IMR-90 (cell line): ENCODE measurements at regions not wholly inside any gene's neighbourhood (a gene's known extent, or its start where the extent isn't known, plus 50 kb on each side); places are given as distances from the start of the nearest gene placed in this dataset.

Experiments used
- ATAC-seq: fragments of 200-7000 bp; cut with Tn5 transposase; 2 replicates; pipeline ENCODE4 v1.9.1; 2020; ENCODE audit warnings: low read depth, mild to moderate bottlenecking, moderate library complexity
- BruUV-seq: library from RNA; stranded (reverse); fragments of 400-500 nt; replicated peaks from 2 replicates; lab custom pipeline; 2021; lab: Mats Ljungman, UMichigan
- CTCF ChIA-PET: fragments of 300-600 bp; formaldehyde crosslinking; extraction: SDS; loops from one replicate; lab custom pipeline; 2021; ENCODE audit warnings: antibody characterized with exemption; lab: Yijun Ruan, JAX
- POLR2A ChIA-PET: fragments of 300-600 bp; sonication (Branson Sonifier 250); formaldehyde crosslinking; loops from one replicate; lab custom pipeline; 2022; ENCODE audit warnings: antibody characterized with exemption; ENCODE audit not compliant: unreplicated experiment; lab: Charles Lee
- DNase-seq: peaks from one replicate; pipeline ENCODE4 v3.0.0; 2013
- H2AFZ ChIP-seq: replicated peaks from 2 replicates; pipeline ENCODE3; 2013; ENCODE audit warnings: low read length, mild to moderate bottlenecking; ENCODE audit not compliant: poor library complexity
- H2AK5ac ChIP-seq: 2 replicates; pipeline ENCODE4 v1.6.1; 2013; ENCODE audit warnings: low read depth, low read length, inconsistent platforms
- H2AK9ac ChIP-seq: replicated peaks from 2 replicates; pipeline ENCODE3; 2013; ENCODE audit warnings: mild to moderate bottlenecking, low read depth, low read length, moderate library complexity; ENCODE audit not compliant: poor library complexity
- H2BK120ac ChIP-seq: 2 replicates; pipeline ENCODE4 v1.6.1; 2013; ENCODE audit warnings: low read depth, low read length, inconsistent platforms
- H2BK15ac ChIP-seq: 3 replicates; pipeline ENCODE4 v1.6.1; 2013; ENCODE audit warnings: low read depth, low read length, inconsistent platforms
- H2BK20ac ChIP-seq: 2 replicates; pipeline ENCODE4 v1.6.1; 2013; ENCODE audit warnings: low read depth, mild to moderate bottlenecking, inconsistent platforms, low read length, moderate library complexity
- H2BK5ac ChIP-seq: 2 replicates; pipeline ENCODE4 v1.6.1; 2013; ENCODE audit warnings: mild to moderate bottlenecking, low read depth, low read length, inconsistent platforms; ENCODE audit not compliant: poor library complexity, severe bottlenecking
- H3K14ac ChIP-seq: replicated peaks from 2 replicates; pipeline ENCODE4 v1.6.1; 2013; ENCODE audit warnings: low read depth, low read length, inconsistent platforms
- H3K18ac ChIP-seq: 2 replicates; pipeline ENCODE4 v1.6.1; 2013; ENCODE audit warnings: low read depth, low read length, control low read depth
- H3K23ac ChIP-seq: 2 replicates; pipeline ENCODE4 v1.6.1; 2013; ENCODE audit warnings: low read depth, low read length, inconsistent platforms
- H3K27ac ChIP-seq: 2 replicates; pipeline ENCODE4 v1.5.1; 2013; ENCODE audit warnings: mild to moderate bottlenecking, control low read depth, low read length; ENCODE audit not compliant: insufficient read depth
- H3K27me3 ChIP-seq: 2 replicates; pipeline ENCODE4 v1.6.1; 2013; ENCODE audit warnings: low read length; ENCODE audit not compliant: control insufficient read depth, insufficient read depth
- H3K36me3 ChIP-seq: 2 replicates; pipeline ENCODE4 v1.6.1; 2013; ENCODE audit warnings: low read length, mixed read lengths; ENCODE audit not compliant: control insufficient read depth, insufficient read depth
- H3K4ac ChIP-seq: 2 replicates; pipeline ENCODE4 v1.6.1; 2013; ENCODE audit warnings: low read depth, low read length, inconsistent platforms
- H3K4me1 ChIP-seq: 2 replicates; pipeline ENCODE4 v1.6.1; 2013; ENCODE audit warnings: low read length, mixed read lengths; ENCODE audit not compliant: control insufficient read depth, insufficient read depth
- H3K4me2 ChIP-seq: 2 replicates; pipeline ENCODE4 v1.6.1; 2013; ENCODE audit warnings: low read depth, mild to moderate bottlenecking, control low read depth, low read length, moderate library complexity
- H3K4me3 ChIP-seq: 2 replicates; pipeline ENCODE4 v1.5.1; 2013; ENCODE audit warnings: low read depth, mild to moderate bottlenecking, control low read depth, low read length, moderate library complexity; ENCODE audit not compliant: insufficient read depth
- H3K56ac ChIP-seq: 2 replicates; pipeline ENCODE4 v1.6.1; 2013; ENCODE audit warnings: low read length, inconsistent platforms; ENCODE audit not compliant: insufficient read depth; ENCODE audit errors: extremely low read depth
- H3K79me1 ChIP-seq, 2 experiments: 2 replicates each; pipeline ENCODE4 v1.6.1; 2013; ENCODE audit warnings: low read length in 2 of 2, inconsistent platforms in 1 of 2, low read depth in 1 of 2
- H3K9ac ChIP-seq: 2 replicates; pipeline ENCODE4 v1.6.1; 2013; ENCODE audit warnings: low read depth, low read length, control low read depth
- H3K9me1 ChIP-seq: 2 replicates; pipeline ENCODE4 v1.6.1; 2013; ENCODE audit warnings: low read length, inconsistent platforms; ENCODE audit not compliant: insufficient read depth
- H3K9me3 ChIP-seq: 2 replicates; pipeline ENCODE4 v1.6.1; 2013; ENCODE audit warnings: low read length; ENCODE audit not compliant: control insufficient read depth, insufficient read depth
- H4K20me1 ChIP-seq: 2 replicates; pipeline ENCODE4 v1.6.1; 2013; ENCODE audit warnings: low read length, inconsistent platforms; ENCODE audit not compliant: insufficient read depth
- H4K5ac ChIP-seq: 2 replicates; pipeline ENCODE4 v1.6.1; 2013; ENCODE audit warnings: mild to moderate bottlenecking, low read depth, low read length, control low read depth
- H4K8ac ChIP-seq, 2 experiments: 2 replicates each; pipeline ENCODE4 v1.6.1; 2013; ENCODE audit warnings: low read depth in 2 of 2, low read length in 2 of 2, control low read depth in 1 of 2, inconsistent platforms in 1 of 2
- H4K91ac ChIP-seq: 2 replicates; pipeline ENCODE4 v1.6.1; 2013; ENCODE audit warnings: low read depth, low read length, inconsistent platforms; ENCODE audit not compliant: insufficient read depth
- BHLHE40 ChIP-seq: fragments of 150-350 bp; IDR thresholded peaks from 2 replicates; pipeline ENCODE4 v1.6.1; 2016; ENCODE audit warnings: mild to moderate bottlenecking, low read depth, low read length
- CEBPB ChIP-seq: IDR thresholded peaks from 2 replicates; pipeline ENCODE4 v1.6.1; 2012; ENCODE audit warnings: low read depth, low read length, improper control_type of control experiment
- CHD1 ChIP-seq: IDR thresholded peaks from 2 replicates; pipeline ENCODE4 v1.6.1; 2012; ENCODE audit warnings: low read depth, low read length, improper control_type of control experiment
- CTCF ChIP-seq: conservative IDR thresholded peaks from 2 replicates; pipeline ENCODE4 v1.5.1; 2012; ENCODE audit warnings: mild to moderate bottlenecking, low read depth, low read length, improper control_type of control experiment
- ELK1 ChIP-seq: fragments of 150-350 bp; IDR thresholded peaks from 2 replicates; pipeline ENCODE4 v1.6.1; 2016; ENCODE audit warnings: low read depth, mild to moderate bottlenecking, low read length, moderate library complexity, borderline replicate concordance
- FOS ChIP-seq: fragments of 150-350 bp; IDR thresholded peaks from 2 replicates; pipeline ENCODE4 v1.6.1; 2016; ENCODE audit warnings: low read depth, low read length
- MAFK ChIP-seq: IDR thresholded peaks from 2 replicates; pipeline ENCODE4 v1.6.1; 2012; ENCODE audit warnings: low read depth, low read length, improper control_type of control experiment
- MAZ ChIP-seq: IDR thresholded peaks from 2 replicates; pipeline ENCODE4 v1.6.1; 2012; ENCODE audit warnings: low read depth, mild to moderate bottlenecking, low read length, improper control_type of control experiment, moderate library complexity, borderline replicate concordance
- MXI1 ChIP-seq: IDR thresholded peaks from 2 replicates; pipeline ENCODE4 v1.6.1; 2012; ENCODE audit warnings: low read depth, mild to moderate bottlenecking, low read length, moderate library complexity, borderline replicate concordance
- NFE2L2 ChIP-seq: fragments of 150-350 bp; IDR thresholded peaks from 2 replicates; pipeline ENCODE4 v1.6.1; 2016; ENCODE audit warnings: low read depth, mild to moderate bottlenecking, low read length
- POLR2A ChIP-seq: IDR thresholded peaks from 2 replicates; pipeline ENCODE4 v1.6.1; 2012; ENCODE audit warnings: mild to moderate bottlenecking, low read depth, low read length
- RAD21 ChIP-seq: IDR thresholded peaks from 2 replicates; pipeline ENCODE4 v1.6.1; 2012; ENCODE audit warnings: low read length, improper control_type of control experiment
- RCOR1 ChIP-seq: IDR thresholded peaks from 2 replicates; pipeline ENCODE4 v1.6.1; 2012; ENCODE audit warnings: mild to moderate bottlenecking, low read length, improper control_type of control experiment; ENCODE audit not compliant: insufficient replicate concordance
- RFX5 ChIP-seq: IDR thresholded peaks from 2 replicates; pipeline ENCODE4 v1.8.0; 2012; ENCODE audit warnings: low read depth, mild to moderate bottlenecking, low read length, moderate library complexity
- SMC3 ChIP-seq: fragments of 150-350 bp; IDR thresholded peaks from 2 replicates; pipeline ENCODE4 v1.6.1; 2016; ENCODE audit warnings: low read depth, mild to moderate bottlenecking, antibody characterized with exemption, low read length, moderate library complexity
- USF2 ChIP-seq: fragments of 150-350 bp; IDR thresholded peaks from 2 replicates; pipeline ENCODE4 v1.6.1; 2017; ENCODE audit warnings: mild to moderate bottlenecking, antibody characterized with exemption, low read length, low read depth
- WGBS, 2 experiments: methylation state at CpG; one replicate each; pipeline versions ENCODE4 v1.1.5 to v1.1.7; 2013; ENCODE audit warnings: missing lambda C conversion rate in 2 of 2; ENCODE audit not compliant: insufficient read length in 1 of 2; ENCODE audit errors: extremely low coverage in 2 of 2; 5-methylcytosine and 5-hydroxymethylcytosine counted together
- dilution Hi-C: fragments of 300-500 bp; cut with HindIII; formaldehyde crosslinking; loops from one replicate; pipeline ENCODE4 v1.14.3; 2018; ENCODE audit warnings: low sequenced_read_pairs; ENCODE audit not compliant: unreplicated experiment
- in situ Hi-C: fragments of 300-500 bp; cut with MboI; formaldehyde crosslinking; loops from 3 replicates; pipeline ENCODE4 v1.14.3; 2019; ENCODE audit warnings: low sequenced_read_pairs, inconsistent platforms, mixed read lengths
- intact Hi-C: fragments of 100-400 bp; cut with micrococcal nuclease; formaldehyde crosslinking; loops from 2 replicates; pipeline ENCODE4 v1.10.0; 2022

GRCh38 chr4:8790749-8791148 lies 80.9 kb downstream of the HMX1 start:
- ChIA-PET POLR2A (no interaction called here), CTCF (no interaction called here)
- intact Hi-C loops (no loop called here), in situ Hi-C loops (no loop called here), dilution Hi-C loops (no loop called here)
- ATAC-seq (no peak), DNase-seq (no peak)
- no peak overlapping the region for H3K23ac ChIP-seq
- H2BK15ac ChIP-seq = no peak overlapping the region
- H3K4me2 ChIP-seq = no peak overlapping the region
- no peak overlapping the region for H3K4me3 ChIP-seq
- H4K91ac ChIP-seq = no peak overlapping the region
- no peak overlapping the region for H2AK5ac ChIP-seq
- peaks cover 6% of the 10 kb centered on the region for H3K9me3 ChIP-seq
- H2BK20ac ChIP-seq = no peak overlapping the region
- H4K5ac ChIP-seq = no peak overlapping the region
- H2BK120ac ChIP-seq = no peak overlapping the region
- H2AFZ ChIP-seq = no peak overlapping the region
- H3K14ac ChIP-seq = no peak overlapping the region
- no peak overlapping the region for H3K4ac ChIP-seq
- H3K56ac ChIP-seq = no peak overlapping the region
- H2AK9ac ChIP-seq = no peak overlapping the region
- H4K8ac ChIP-seq = no peak overlapping the region
- BruUV-seq = no TSS peak
- H3K4me1 ChIP-seq = no peaks in the 10 kb centered on the region
- H3K9me1 ChIP-seq = no peaks in the 10 kb centered on the region
- no peaks in the 10 kb centered on the region for H4K20me1 ChIP-seq
- H3K18ac ChIP-seq = no peak overlapping the region
- no peak overlapping the region for H2BK5ac ChIP-seq
- no peaks in the 10 kb centered on the region for H3K27me3 ChIP-seq
- WGBS, 2 experiments = 62% methylated on average over 4 of the region's 6 CpGs; no CpG with 5 or more reads in 1 of the 2 experiments
- TF ChIP-seq MAFK = no peak
- TF ChIP-seq CHD1 = no peak
- TF ChIP-seq MXI1 = no peak
- no peak for TF ChIP-seq CTCF
- no peak for TF ChIP-seq RFX5
- TF ChIP-seq BHLHE40 = no peak
- no peak for TF ChIP-seq POLR2A
- TF ChIP-seq RCOR1 = no peak
- TF ChIP-seq USF2 = no peak
- no peak for TF ChIP-seq RAD21
- TF ChIP-seq FOS = no peak
- no peak for TF ChIP-seq MAZ
- no peak for TF ChIP-seq NFE2L2
- TF ChIP-seq CEBPB = no peak
- TF ChIP-seq SMC3 = no peak
- no peak for TF ChIP-seq ELK1
- no peak overlapping the region for H3K9ac ChIP-seq
- no peaks in the 10 kb centered on the region for H3K79me1 ChIP-seq
- no peaks in the 10 kb centered on the region for H3K36me3 ChIP-seq
- no peak overlapping the region for H3K27ac ChIP-seq
